SJCRH30 (cell line): ENCODE measurements at regions not wholly inside any gene's neighbourhood (a gene's known extent, or its start where the extent isn't known, plus 50 kb on each side); places are given as distances from the start of the nearest gene placed in this dataset.

Experiments used
- DNase-seq, 2 experiments: peaks; one replicate each; pipeline ENCODE4 v3.0.0-alpha.2; 2015 to 2020
- H3K27ac ChIP-seq: fragments of 250-450 bp; sonication (Bioruptor Pico); 2 replicates; pipeline ENCODE4 v1.5.1; 2020; ENCODE audit warnings: mild to moderate bottlenecking, moderate library complexity
- H3K27me3 ChIP-seq: fragments of 250-450 bp; sonication (Bioruptor Pico); 2 replicates; pipeline ENCODE4 v1.5.1; 2020; ENCODE audit warnings: mild to moderate bottlenecking, moderate library complexity
- H3K36me3 ChIP-seq: fragments of 250-450 bp; sonication (Bioruptor Pico); 2 replicates; pipeline ENCODE4 v1.5.1; 2020; ENCODE audit warnings: mild to moderate bottlenecking, moderate library complexity
- H3K4me1 ChIP-seq: fragments of 250-450 bp; sonication (Bioruptor Pico); 2 replicates; pipeline ENCODE4 v1.5.1; 2020; ENCODE audit warnings: mild to moderate bottlenecking, moderate library complexity
- H3K4me3 ChIP-seq: fragments of 250-450 bp; sonication (Bioruptor Pico); 2 replicates; pipeline ENCODE4 v1.5.1; 2020; ENCODE audit warnings: mild to moderate bottlenecking, moderate library complexity
- H3K9me3 ChIP-seq: fragments of 250-450 bp; sonication (Bioruptor Pico); replicated peaks from 2 replicates; pipeline ENCODE4 v1.5.1; 2020; ENCODE audit warnings: mild to moderate bottlenecking, moderate library complexity

GRCh38 chr4:140809676-140810075 lies 53.5 kb upstream of the TBC1D9 start:
- no peak overlapping the region for H3K27ac ChIP-seq
- no peaks in the 10 kb centered on the region for H3K27me3 ChIP-seq
- no peaks in the 10 kb centered on the region for H3K9me3 ChIP-seq
- DNase-seq = no peak
- H3K4me3 ChIP-seq = no peak overlapping the region
- H3K36me3 ChIP-seq = no peaks in the 10 kb centered on the region
- H3K4me1 ChIP-seq = peaks cover 43% of the 10 kb centered on the region

GRCh38 chr4:140808256-140808655 lies 52.1 kb upstream of the TBC1D9 start:
- peak overlapping the region; percentile 30; the same call in 1 of the 2 replicates for H3K27ac ChIP-seq
- H3K36me3 ChIP-seq = no peaks in the 10 kb centered on the region
- no peaks in the 10 kb centered on the region for H3K9me3 ChIP-seq
- no peaks in the 10 kb centered on the region for H3K27me3 ChIP-seq
- H3K4me1 ChIP-seq = peaks cover 32% of the 10 kb centered on the region
- DNase-seq = peak in 1 of 2 experiments; percentile 11
- no peak overlapping the region for H3K4me3 ChIP-seq

- Histone ChIP-seq H3K4me3 (no peak overlapping the region), H3K36me3 (no peaks in the 10 kb centered on the region), H3K4me1 (peaks cover 29% of the 10 kb centered on the region), H3K9me3 (no peaks in the 10 kb centered on the region), H3K27ac (peak overlapping the region; percentile 30; the same call in 1 of the 2 replicates), H3K27me3 (no peaks in the 10 kb centered on the region)
- DNase-seq = peak; percentile 19 to 70
Observed at GRCh38 chr4:140807491-140808252, 51.5 kb upstream of the TBC1D9 start.

GRCh38 chr4:140806163-140806562 lies 50.0 kb upstream of the TBC1D9 start:
- DNase-seq = no peak
- Histone ChIP-seq H3K36me3 (no peaks in the 10 kb centered on the region), H3K4me1 (peaks cover 14% of the 10 kb centered on the region), H3K27me3 (no peaks in the 10 kb centered on the region), H3K4me3 (no peak overlapping the region), H3K27ac (no peak overlapping the region), H3K9me3 (no peaks in the 10 kb centered on the region)
